Liver (tissue), 7 donors: ENCODE measurements at regions not wholly inside any gene's neighbourhood (a gene's known extent, or its start where the extent isn't known, plus 50 kb on each side); places are given as distances from the start of the nearest gene placed in this dataset.

Experiments used
- DNase-seq: peaks from one replicate; pipeline ENCODE4 v3.0.0-alpha.2; 2017; ENCODE audit warnings: low spot score
- H3K27ac ChIP-seq, 2 donors: one replicate each; pipeline ENCODE4 v1.7.0; 2013; ENCODE audit warnings: inconsistent platforms in 2 of 2, low read length in 2 of 2, control low read depth in 1 of 2, low read depth in 1 of 2, mild to moderate bottlenecking in 1 of 2
- H3K27me3 ChIP-seq, 4 donors: one replicate each; pipeline versions ENCODE4 v1.6.1 to v1.7.0; 2013; ENCODE audit warnings: low read length in 3 of 4, inconsistent platforms in 1 of 4, mild to moderate bottlenecking in 1 of 4, moderate library complexity in 1 of 4; ENCODE audit not compliant: control insufficient read depth in 4 of 4, insufficient read depth in 4 of 4
- H3K36me3 ChIP-seq, 4 donors: one replicate each; pipeline versions ENCODE4 v1.6.1 to v1.7.0; 2013; ENCODE audit warnings: low read length in 3 of 4, mild to moderate bottlenecking in 3 of 4, low read depth in 1 of 4, moderate library complexity in 1 of 4; ENCODE audit not compliant: control insufficient read depth in 4 of 4, insufficient read depth in 3 of 4
- H3K4me1 ChIP-seq, 4 donors: one replicate each; pipeline versions ENCODE4 v1.6.1 to v1.7.0; 2013; ENCODE audit warnings: low read length in 3 of 4, mild to moderate bottlenecking in 3 of 4, moderate library complexity in 1 of 4; ENCODE audit not compliant: control insufficient read depth in 4 of 4, insufficient read depth in 4 of 4
- H3K4me3 ChIP-seq, 3 donors: one replicate each; pipeline versions ENCODE4 v1.6.1 to v1.7.0; 2013; ENCODE audit warnings: low read length in 3 of 3, control low read depth in 1 of 3, low read depth in 1 of 3, mild to moderate bottlenecking in 1 of 3
- H3K9ac ChIP-seq, 2 donors: one replicate each; pipeline ENCODE4 v1.7.0; 2013; ENCODE audit warnings: low read length in 2 of 2, mild to moderate bottlenecking in 2 of 2, moderate library complexity in 2 of 2, control low read depth in 1 of 2, low read depth in 1 of 2
- H3K9me3 ChIP-seq, 4 donors: one replicate each; pipeline versions ENCODE4 v1.6.1 to v1.7.0; 2013; ENCODE audit warnings: low read length in 3 of 4; ENCODE audit not compliant: control insufficient read depth in 4 of 4
- EGR1 ChIP-seq, 2 donors: IDR thresholded peaks; 2 replicates each; pipeline ENCODE4 v1.6.1; 2016 to 2018; ENCODE audit warnings: antibody characterized with exemption in 2 of 2, low read depth in 2 of 2
- FOXA1 ChIP-seq: IDR thresholded peaks from 2 replicates; pipeline ENCODE4 v1.6.1; 2016; ENCODE audit warnings: antibody characterized with exemption
- GABPA ChIP-seq, 2 donors: IDR thresholded peaks in 1 of 2; conservative IDR thresholded peaks in 1 of 2; 2 replicates each; pipeline ENCODE4 v1.6.1; 2016; ENCODE audit warnings: antibody characterized with exemption in 2 of 2, mild to moderate bottlenecking in 1 of 2, moderate library complexity in 1 of 2
- HNF4G ChIP-seq: IDR thresholded peaks from 2 replicates; pipeline ENCODE4 v1.6.1; 2016; ENCODE audit warnings: antibody characterized with exemption
- MAX ChIP-seq: IDR thresholded peaks from 2 replicates; pipeline ENCODE4 v1.6.1; 2016; ENCODE audit warnings: antibody characterized with exemption
- NR2F2 ChIP-seq: IDR thresholded peaks from 2 replicates; pipeline ENCODE4 v1.6.1; 2016; ENCODE audit warnings: antibody characterized with exemption
- RAD21 ChIP-seq, 2 donors: IDR thresholded peaks; 2 replicates each; pipeline ENCODE4 v1.6.1; 2016; ENCODE audit warnings: antibody characterized with exemption in 2 of 2, mild to moderate bottlenecking in 2 of 2
- SP1 ChIP-seq: IDR thresholded peaks from 2 replicates; pipeline ENCODE4 v1.6.1; 2018; ENCODE audit warnings: antibody characterized with exemption, mild to moderate bottlenecking
- YY1 ChIP-seq: IDR thresholded peaks from 2 replicates; pipeline ENCODE4 v1.6.1; 2016; ENCODE audit warnings: antibody characterized with exemption, mild to moderate bottlenecking
- WGBS: extraction: QIAGEN DNeasy Blood & Tissue Kit; methylation state at CpG from one replicate; pipeline ENCODE4 v1.1.7; 2013; 5-methylcytosine and 5-hydroxymethylcytosine counted together
- TF ChIP-seq, protein P1 (sequence below): IDR thresholded peaks from 2 replicates; pipeline ENCODE4 v1.6.1; 2016; ENCODE audit warnings: antibody characterized with exemption, mild to moderate bottlenecking
- TF ChIP-seq, protein P2 (sequence below): IDR thresholded peaks from 2 replicates; pipeline ENCODE4 v1.6.1; 2016; ENCODE audit warnings: antibody characterized with exemption
- donor health status: healthy.
- donor health status: healthy.
- donor health status: healthy.
- donor health status: healthy.

DNA sequence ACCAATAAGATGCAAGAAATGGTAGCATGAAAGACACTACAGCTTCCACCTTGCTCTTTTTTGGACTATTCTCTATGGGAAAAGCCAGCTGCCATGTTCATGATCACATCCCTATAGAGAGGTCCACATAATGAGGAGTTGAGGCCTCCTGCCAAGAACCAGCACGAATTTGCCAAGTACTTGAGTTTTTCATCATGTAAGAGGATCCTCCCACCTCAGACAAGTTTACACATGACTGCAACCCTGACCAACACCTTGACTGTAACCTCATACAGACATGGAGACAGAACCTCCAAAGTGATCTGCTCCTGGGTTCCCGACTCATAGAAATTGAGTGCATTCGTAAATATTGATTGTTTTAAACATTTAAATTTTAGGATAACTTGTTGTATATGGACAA lies 135.2 kb upstream of the TSPAN5 start:
- 84% methylated on average over 3 of the region's 3 CpGs for WGBS
- Histone ChIP-seq H3K36me3 (no peaks in the 10 kb centered on the region), H3K4me3 (no peak overlapping the region), H3K27me3 (no peaks in the 10 kb centered on the region), H3K9me3 (no peaks in the 10 kb centered on the region), H3K27ac (no peak overlapping the region), H3K4me1 (no peaks in the 10 kb centered on the region), H3K9ac (no peak overlapping the region)
- no peak for DNase-seq
- no peak for TF ChIP-seq RAD21 (IDR thresholded peaks at IDR 0.05)
- no peak for TF ChIP-seq HNF4G
- TF ChIP-seq, protein P1, sequence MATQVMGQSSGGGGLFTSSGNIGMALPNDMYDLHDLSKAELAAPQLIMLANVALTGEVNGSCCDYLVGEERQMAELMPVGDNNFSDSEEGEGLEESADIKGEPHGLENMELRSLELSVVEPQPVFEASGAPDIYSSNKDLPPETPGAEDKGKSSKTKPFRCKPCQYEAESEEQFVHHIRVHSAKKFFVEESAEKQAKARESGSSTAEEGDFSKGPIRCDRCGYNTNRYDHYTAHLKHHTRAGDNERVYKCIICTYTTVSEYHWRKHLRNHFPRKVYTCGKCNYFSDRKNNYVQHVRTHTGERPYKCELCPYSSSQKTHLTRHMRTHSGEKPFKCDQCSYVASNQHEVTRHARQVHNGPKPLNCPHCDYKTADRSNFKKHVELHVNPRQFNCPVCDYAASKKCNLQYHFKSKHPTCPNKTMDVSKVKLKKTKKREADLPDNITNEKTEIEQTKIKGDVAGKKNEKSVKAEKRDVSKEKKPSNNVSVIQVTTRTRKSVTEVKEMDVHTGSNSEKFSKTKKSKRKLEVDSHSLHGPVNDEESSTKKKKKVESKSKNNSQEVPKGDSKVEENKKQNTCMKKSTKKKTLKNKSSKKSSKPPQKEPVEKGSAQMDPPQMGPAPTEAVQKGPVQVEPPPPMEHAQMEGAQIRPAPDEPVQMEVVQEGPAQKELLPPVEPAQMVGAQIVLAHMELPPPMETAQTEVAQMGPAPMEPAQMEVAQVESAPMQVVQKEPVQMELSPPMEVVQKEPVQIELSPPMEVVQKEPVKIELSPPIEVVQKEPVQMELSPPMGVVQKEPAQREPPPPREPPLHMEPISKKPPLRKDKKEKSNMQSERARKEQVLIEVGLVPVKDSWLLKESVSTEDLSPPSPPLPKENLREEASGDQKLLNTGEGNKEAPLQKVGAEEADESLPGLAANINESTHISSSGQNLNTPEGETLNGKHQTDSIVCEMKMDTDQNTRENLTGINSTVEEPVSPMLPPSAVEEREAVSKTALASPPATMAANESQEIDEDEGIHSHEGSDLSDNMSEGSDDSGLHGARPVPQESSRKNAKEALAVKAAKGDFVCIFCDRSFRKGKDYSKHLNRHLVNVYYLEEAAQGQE = no peak
- no peak for TF ChIP-seq GABPA (IDR thresholded peaks at IDR 0.05 in 1 of 2, conservative IDR thresholded peaks at IDR 0.05 in 1 of 2)
- no peak for TF ChIP-seq MAX
- TF ChIP-seq NR2F2 = no peak
- no peak for TF ChIP-seq SP1

- Histone ChIP-seq H3K9me3 (no peaks in the 10 kb centered on the region), H3K27ac (no peak overlapping the region), H3K9ac (no peak overlapping the region), H3K27me3 (no peaks in the 10 kb centered on the region), H3K4me1 (no peaks in the 10 kb centered on the region), H3K36me3 (no peaks in the 10 kb centered on the region), H3K4me3 (no peak overlapping the region)
- no peak for DNase-seq
- 71% methylated on average over 6 of the region's 6 CpGs for WGBS
- TF ChIP-seq SP1 = no peak
- no peak for TF ChIP-seq EGR1 (IDR thresholded peaks at IDR 0.05; ENCODE audit: low read depth in 2 of 2)
- TF ChIP-seq, protein P1 = no peak
- TF ChIP-seq FOXA1 = no peak
- TF ChIP-seq, protein P2, sequence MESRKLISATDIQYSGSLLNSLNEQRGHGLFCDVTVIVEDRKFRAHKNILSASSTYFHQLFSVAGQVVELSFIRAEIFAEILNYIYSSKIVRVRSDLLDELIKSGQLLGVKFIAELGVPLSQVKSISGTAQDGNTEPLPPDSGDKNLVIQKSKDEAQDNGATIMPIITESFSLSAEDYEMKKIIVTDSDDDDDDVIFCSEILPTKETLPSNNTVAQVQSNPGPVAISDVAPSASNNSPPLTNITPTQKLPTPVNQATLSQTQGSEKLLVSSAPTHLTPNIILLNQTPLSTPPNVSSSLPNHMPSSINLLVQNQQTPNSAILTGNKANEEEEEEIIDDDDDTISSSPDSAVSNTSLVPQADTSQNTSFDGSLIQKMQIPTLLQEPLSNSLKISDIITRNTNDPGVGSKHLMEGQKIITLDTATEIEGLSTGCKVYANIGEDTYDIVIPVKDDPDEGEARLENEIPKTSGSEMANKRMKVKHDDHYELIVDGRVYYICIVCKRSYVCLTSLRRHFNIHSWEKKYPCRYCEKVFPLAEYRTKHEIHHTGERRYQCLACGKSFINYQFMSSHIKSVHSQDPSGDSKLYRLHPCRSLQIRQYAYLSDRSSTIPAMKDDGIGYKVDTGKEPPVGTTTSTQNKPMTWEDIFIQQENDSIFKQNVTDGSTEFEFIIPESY = no peak
- TF ChIP-seq YY1 = no peak
- no peak for TF ChIP-seq HNF4G
Observed at GRCh38 chr4:98786866-98787265, 128.5 kb upstream of the TSPAN5 start.
